Upper lobe of left lung (tissue), 4 donors: ENCODE measurements at regions not wholly inside any gene's neighbourhood (a gene's known extent, or its start where the extent isn't known, plus 50 kb on each side); places are given as distances from the start of the nearest gene placed in this dataset.

ENCODE experiments used
- CTCF ChIP-seq, 6 experiments: fragments of 450-650 bp in 4 of 6; fragments of 200-600 bp in 2 of 6; sonication (generic) in 2 of 6; IDR thresholded peaks; one replicate each; pipeline ENCODE4 v1.5.1; 2016 to 2019; ENCODE audit warnings: antibody characterized with exemption in 6 of 6
- EP300 ChIP-seq, 4 donors: sonication (generic); formaldehyde crosslinking; IDR thresholded peaks; one replicate each; pipeline ENCODE4 v1.5.1; 2017; ENCODE audit warnings: antibody characterized with exemption in 4 of 4, control low read depth in 2 of 4
- POLR2A ChIP-seq, 4 donors: fragments of 450-650 bp; IDR thresholded peaks; one replicate each; pipeline ENCODE4 v1.5.1; 2016 to 2017; ENCODE audit warnings: antibody characterized with exemption in 4 of 4, mild to moderate bottlenecking in 2 of 4
- POLR2AphosphoS5 ChIP-seq, 2 donors: sonication (generic); formaldehyde crosslinking; IDR thresholded peaks; one replicate each; pipeline ENCODE4 v1.5.1; 2017; ENCODE audit warnings: antibody characterized with exemption in 2 of 2

- TF ChIP-seq POLR2A (IDR thresholded peaks at IDR 0.05) (no peak), CTCF (IDR thresholded peaks at IDR 0.05) (no peak), POLR2AphosphoS5 (IDR thresholded peaks at IDR 0.05) (no peak), EP300 (IDR thresholded peaks at IDR 0.05) (no peak)
These were observed 398.9 kb upstream of the FANCL start for GRCh38 chr2:58640042-58640441.
